B cell (primary cell): ENCODE measurements at regions not wholly inside any gene's neighbourhood (a gene's known extent, or its start where the extent isn't known, plus 50 kb on each side); places are given as distances from the start of the nearest gene placed in this dataset.

Experiments
- ATAC-seq: fragments of 200-7000 bp; cut with Tn5 transposase; one replicate; pipeline ENCODE4 v1.10.0; 2021; ENCODE audit warnings: low read depth, mild to moderate bottlenecking, moderate number of reproducible peaks, moderate library complexity
- CTCF ChIA-PET: fragments of 350-600 bp; sonication (Branson Sonifier 250); formaldehyde crosslinking; loops from one replicate; lab custom pipeline; 2021; ENCODE audit warnings: antibody characterized with exemption, inconsistent platforms; lab: Charles Lee
- POLR2A ChIA-PET: fragments of 350-600 bp; sonication (Branson Sonifier 250); formaldehyde crosslinking; loops from one replicate; lab custom pipeline; 2021; ENCODE audit warnings: antibody characterized with exemption; lab: Charles Lee
- DNase-seq: peaks from one replicate; pipeline ENCODE4 v3.0.0; 2013
- H2AFZ ChIP-seq: 2 replicates; pipeline ENCODE4 v1.6.1; 2012; ENCODE audit warnings: mild to moderate bottlenecking, low read depth, low read length; ENCODE audit not compliant: insufficient read depth, poor library complexity, severe bottlenecking
- H3K27ac ChIP-seq, 2 donors: 1 replicate in 1 of 2; 2 replicates in 1 of 2; pipeline ENCODE4 v1.5.1; 2012 to 2013; ENCODE audit warnings: low read length in 2 of 2, mild to moderate bottlenecking in 2 of 2, moderate library complexity in 1 of 2
- H3K27me3 ChIP-seq, 4 experiments: fragments of 200-600 bp in 1 of 4; sonication (generic) in 1 of 4; replicated peaks in 1 of 4; 1 replicate in 2 of 4; 2 replicates in 2 of 4; pipeline versions ENCODE4 v1.6.1 to v1.7.0; 2013 to 2016; ENCODE audit warnings: low read length in 3 of 4, mild to moderate bottlenecking in 2 of 4, mixed read lengths in 1 of 4, moderate library complexity in 1 of 4; ENCODE audit not compliant: insufficient read depth in 4 of 4, control insufficient read depth in 3 of 4; ENCODE audit errors: control extremely low read depth in 1 of 4
- H3K36me3 ChIP-seq, 2 experiments: replicated peaks in 1 of 2; 1 replicate in 1 of 2; 2 replicates in 1 of 2; pipeline versions ENCODE4 v1.6.1 to v1.7.1; 2013; ENCODE audit warnings: low read length in 1 of 2; ENCODE audit not compliant: insufficient read depth in 2 of 2, control insufficient read depth in 1 of 2; ENCODE audit errors: control extremely low read depth in 1 of 2, extremely low read depth in 1 of 2
- H3K4me1 ChIP-seq, 2 donors: fragments of 200-600 bp in 1 of 2; sonication (generic) in 1 of 2; 1 replicate in 1 of 2; 2 replicates in 1 of 2; pipeline versions ENCODE4 v1.5.1 to v1.6.1; 2013 to 2017; ENCODE audit warnings: low read length in 2 of 2; ENCODE audit not compliant: control insufficient read depth in 2 of 2, insufficient read depth in 2 of 2
- H3K4me2 ChIP-seq: replicated peaks from 2 replicates; pipeline ENCODE3; 2012; ENCODE audit warnings: mild to moderate bottlenecking, low read depth, low read length; ENCODE audit not compliant: poor library complexity, severe bottlenecking
- H3K4me3 ChIP-seq, 5 experiments: fragments of 200-600 bp in 1 of 5; sonication (generic) in 1 of 5; 1 replicate in 3 of 5; 2 replicates in 2 of 5; pipeline versions ENCODE4 v1.5.1 to v1.7.0; 2011 to 2016; ENCODE audit warnings: low read length in 4 of 5, mild to moderate bottlenecking in 4 of 5, low read depth in 2 of 5, control low read depth in 1 of 5, moderate library complexity in 1 of 5; ENCODE audit not compliant: insufficient read depth in 1 of 5; ENCODE audit errors: control extremely low read depth in 1 of 5, extremely low read depth in 1 of 5
- H3K79me2 ChIP-seq: fragments of 200-600 bp; sonication (generic); one replicate; pipeline ENCODE4 v1.6.0; 2016; ENCODE audit warnings: low read length; ENCODE audit not compliant: control insufficient read depth, insufficient read depth
- H3K9ac ChIP-seq: fragments of 200-600 bp; sonication (generic); 2 replicates; pipeline ENCODE4 v1.6.1; 2017; ENCODE audit warnings: mild to moderate bottlenecking, low read length, moderate library complexity
- H3K9me3 ChIP-seq, 3 donors: one replicate each; pipeline versions ENCODE4 v1.6.1 to v1.7.1; 2013; ENCODE audit warnings: low read length in 2 of 3; ENCODE audit not compliant: control insufficient read depth in 2 of 3, insufficient read depth in 1 of 3; ENCODE audit errors: control extremely low read depth in 1 of 3
- H4K20me1 ChIP-seq: 2 replicates; pipeline ENCODE4 v1.6.0; 2012; ENCODE audit warnings: mild to moderate bottlenecking, low read length; ENCODE audit not compliant: insufficient read depth, control insufficient read depth, poor library complexity, severe bottlenecking
- H3K27ac Mint-ChIP-seq: one replicate; pipeline ENCODE4 v1.8.0; 2021; ENCODE audit warnings: mixed read lengths
- H3K27me3 Mint-ChIP-seq: one replicate; pipeline ENCODE4 v1.8.0; 2021; ENCODE audit warnings: mixed read lengths
- H3K4me1 Mint-ChIP-seq: one replicate; pipeline ENCODE4 v1.8.0; 2021; ENCODE audit warnings: mixed read lengths
- H3K4me3 Mint-ChIP-seq: one replicate; pipeline ENCODE4 v1.8.0; 2021; ENCODE audit warnings: mixed read lengths
- H3K9me3 Mint-ChIP-seq: one replicate; pipeline ENCODE4 v1.8.0; 2022; ENCODE audit warnings: mixed read lengths; ENCODE audit not compliant: insufficient read depth
- EZH2 ChIP-seq: IDR thresholded peaks from 2 replicates; pipeline ENCODE4 v1.6.1; 2012; ENCODE audit warnings: borderline replicate concordance, low read depth, mild to moderate bottlenecking, moderate library complexity, low read length; ENCODE audit not compliant: insufficient read depth, poor library complexity, severe bottlenecking
- WGBS: methylation state at CpG from one replicate; pipeline ENCODE4 v1.1.5; 2013; ENCODE audit warnings: missing lambda C conversion rate; ENCODE audit not compliant: insufficient coverage; 5-methylcytosine and 5-hydroxymethylcytosine counted together
- intact Hi-C: fragments of 100-400 bp; cut with micrococcal nuclease; formaldehyde crosslinking; loops from one replicate; pipeline ENCODE4 v1.10.0; 2022
- TF ChIP-seq, protein P1 (sequence below): fragments of 200-600 bp; IDR thresholded peaks from one replicate; pipeline ENCODE4 v1.8.0; 2022; ENCODE audit warnings: antibody characterized with exemption, mild to moderate bottlenecking

DNA sequence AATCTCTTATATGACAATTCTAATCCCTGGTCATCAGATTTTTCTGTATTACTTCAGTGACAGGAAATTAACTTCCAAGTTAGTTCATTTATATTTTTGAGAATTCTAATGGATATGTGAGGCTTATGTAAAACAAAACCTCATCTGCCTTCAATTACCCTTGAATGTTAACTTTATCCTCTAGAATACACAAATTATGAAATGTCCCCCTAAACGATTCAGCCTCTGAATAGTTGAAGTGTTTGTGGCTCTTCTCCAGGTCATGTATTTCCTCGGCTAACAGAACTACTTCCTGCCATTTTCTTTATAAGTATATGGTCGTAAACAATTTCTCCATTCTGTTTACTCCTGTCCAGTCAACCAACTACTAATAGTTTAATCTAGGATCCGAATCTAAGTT is 401.3 kb downstream of the PCDH10 start:
- H3K4me1 ChIP-seq: no peaks in the 10 kb centered on the region
- TF ChIP-seq, protein P1, sequence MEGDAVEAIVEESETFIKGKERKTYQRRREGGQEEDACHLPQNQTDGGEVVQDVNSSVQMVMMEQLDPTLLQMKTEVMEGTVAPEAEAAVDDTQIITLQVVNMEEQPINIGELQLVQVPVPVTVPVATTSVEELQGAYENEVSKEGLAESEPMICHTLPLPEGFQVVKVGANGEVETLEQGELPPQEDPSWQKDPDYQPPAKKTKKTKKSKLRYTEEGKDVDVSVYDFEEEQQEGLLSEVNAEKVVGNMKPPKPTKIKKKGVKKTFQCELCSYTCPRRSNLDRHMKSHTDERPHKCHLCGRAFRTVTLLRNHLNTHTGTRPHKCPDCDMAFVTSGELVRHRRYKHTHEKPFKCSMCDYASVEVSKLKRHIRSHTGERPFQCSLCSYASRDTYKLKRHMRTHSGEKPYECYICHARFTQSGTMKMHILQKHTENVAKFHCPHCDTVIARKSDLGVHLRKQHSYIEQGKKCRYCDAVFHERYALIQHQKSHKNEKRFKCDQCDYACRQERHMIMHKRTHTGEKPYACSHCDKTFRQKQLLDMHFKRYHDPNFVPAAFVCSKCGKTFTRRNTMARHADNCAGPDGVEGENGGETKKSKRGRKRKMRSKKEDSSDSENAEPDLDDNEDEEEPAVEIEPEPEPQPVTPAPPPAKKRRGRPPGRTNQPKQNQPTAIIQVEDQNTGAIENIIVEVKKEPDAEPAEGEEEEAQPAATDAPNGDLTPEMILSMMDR: no peak
- no peak for TF ChIP-seq EZH2
- H3K36me3 ChIP-seq: no peaks in the 10 kb centered on the region
- H4K20me1 ChIP-seq: no peaks in the 10 kb centered on the region
- 100% methylated on average over 1 of the region's 4 CpGs for WGBS
- no peaks in the 10 kb centered on the region for H3K79me2 ChIP-seq
- H3K27ac ChIP-seq: no peak overlapping the region
- Mint-ChIP-seq H3K4me3 (no peak overlapping the region), H3K27ac (no peak overlapping the region), H3K9me3 (no peaks in the 10 kb centered on the region), H3K4me1 (no peaks in the 10 kb centered on the region), H3K27me3 (no peaks in the 10 kb centered on the region)
- DNase-seq (no peak), ATAC-seq (no peak)
- POLR2A ChIA-PET: no interaction called here
- H2AFZ ChIP-seq: no peak overlapping the region
- H3K4me3 ChIP-seq: no peak overlapping the region
- CTCF ChIA-PET: no interaction called here
- no peaks in the 10 kb centered on the region for H3K27me3 ChIP-seq
- H3K9me3 ChIP-seq: peaks cover 0 to 4% (median 0%) of the 10 kb centered on the region in 3 donors
- H3K9ac ChIP-seq: no peak overlapping the region
- intact Hi-C loops: no loop called here
- no peak overlapping the region for H3K4me2 ChIP-seq

DNA sequence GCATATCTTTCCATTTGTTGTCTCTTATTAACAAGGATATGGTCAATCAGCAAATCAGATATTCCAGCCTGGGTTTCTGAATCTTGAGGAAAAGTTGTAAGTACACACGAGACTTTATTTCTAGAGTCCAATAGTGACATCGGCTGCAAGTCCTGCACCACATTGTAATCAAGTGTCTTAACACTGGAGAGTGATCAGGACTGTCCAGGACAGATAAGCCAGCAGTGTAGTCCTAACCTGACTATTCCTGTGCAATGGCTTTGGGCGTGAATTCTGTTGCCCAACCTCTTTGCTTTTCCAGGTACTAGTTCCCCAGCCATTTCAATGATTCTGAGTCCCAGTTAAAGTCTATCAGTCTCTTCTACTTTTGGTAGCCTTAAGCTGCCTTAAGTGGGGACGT is 395.0 kb downstream of the PCDH10 start:
- H2AFZ ChIP-seq: no peak overlapping the region
- TF ChIP-seq, protein P1: no peak
- Mint-ChIP-seq H3K27ac (no peak overlapping the region), H3K4me3 (no peak overlapping the region), H3K9me3 (peaks cover 2% of the 10 kb centered on the region), H3K27me3 (no peaks in the 10 kb centered on the region), H3K4me1 (no peaks in the 10 kb centered on the region)
- no peak for DNase-seq
- H3K27ac ChIP-seq: no peak overlapping the region
- no peaks in the 10 kb centered on the region for H4K20me1 ChIP-seq
- H3K9ac ChIP-seq: no peak overlapping the region
- H3K4me2 ChIP-seq: no peak overlapping the region
- no peaks in the 10 kb centered on the region for H3K4me1 ChIP-seq
- intact Hi-C loops: no loop called here
- H3K79me2 ChIP-seq: no peaks in the 10 kb centered on the region
- ChIA-PET POLR2A (no interaction called here), CTCF (no interaction called here)
- WGBS: 92% methylated on average over 3 of the region's 4 CpGs
- no peak overlapping the region for H3K4me3 ChIP-seq
- H3K27me3 ChIP-seq: no peaks in the 10 kb centered on the region
- no peak for ATAC-seq
- H3K9me3 ChIP-seq: no peaks in the 10 kb centered on the region
- H3K36me3 ChIP-seq: no peaks in the 10 kb centered on the region
